T follicular helper cell (primary cell): ENCODE measurements at regions not wholly inside any gene's neighbourhood (a gene's known extent, or its start where the extent isn't known, plus 50 kb on each side); places are given as distances from the start of the nearest gene placed in this dataset.
"Not testable (repeated sequence)": the region's sequence is repeated elsewhere in the genome, so short reads cannot be mapped to it uniquely, and the experiment has no call there.

Experiments used
- DNase-seq: peaks from one replicate; pipeline ENCODE4 v3.0.0-alpha.2; 2020; ENCODE audit warnings: low read depth

DNA sequence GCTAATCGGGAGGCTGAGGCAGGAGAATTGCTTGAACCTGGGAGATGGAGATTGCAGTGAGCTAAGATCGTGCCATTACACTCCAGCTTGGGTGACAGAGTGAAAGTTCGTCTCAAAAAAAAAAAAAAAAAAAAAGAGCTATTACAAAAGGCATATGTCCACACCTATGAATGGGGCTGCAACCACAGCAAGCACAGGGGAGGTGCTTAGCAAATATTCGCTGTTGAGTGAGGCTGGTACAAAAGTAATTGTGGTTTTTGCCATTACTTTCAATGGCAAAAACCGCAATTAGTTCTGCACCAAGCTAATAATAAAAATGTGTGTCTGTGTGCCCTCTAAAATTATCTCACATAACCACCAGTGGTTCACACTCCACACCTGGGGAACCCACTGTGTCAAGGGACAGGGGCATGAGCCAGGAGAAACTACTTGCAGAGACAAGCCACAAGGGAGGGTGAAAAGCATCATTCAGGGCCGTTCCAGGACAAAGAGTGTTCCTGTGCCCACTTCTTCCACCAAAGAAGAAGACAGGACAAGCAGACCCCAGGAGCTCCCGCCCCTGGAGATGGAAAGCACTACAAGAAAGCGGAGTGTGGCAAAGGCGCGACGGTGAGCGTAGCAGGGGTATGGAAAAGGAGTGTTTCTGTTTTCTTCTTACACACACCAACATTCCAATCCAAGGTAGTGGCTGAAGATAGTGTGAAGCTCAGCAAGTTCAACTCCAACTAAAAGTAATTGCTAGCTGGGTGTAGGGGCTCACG, 84.4 kb upstream of the CNEP1R1 start:
- DNase-seq = no peak

DNA sequence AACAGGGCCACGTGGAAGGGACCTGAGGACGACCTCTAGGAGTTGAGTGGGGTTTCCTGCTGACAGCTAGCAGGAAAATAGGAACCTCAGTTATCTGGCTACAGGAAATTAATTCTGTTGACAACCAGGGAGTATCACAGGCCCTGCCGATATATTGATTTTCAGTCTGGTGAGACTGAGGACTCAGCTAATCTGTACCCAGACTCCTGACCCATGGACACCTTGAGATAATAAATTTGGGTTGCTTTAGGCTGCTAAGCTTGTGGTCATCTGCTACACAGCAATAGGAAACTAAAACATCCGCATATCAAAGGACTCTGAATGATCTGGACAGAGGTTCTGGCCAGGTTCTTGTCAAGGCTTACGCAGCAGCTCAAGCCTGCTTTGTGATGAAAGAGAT, 80.8 kb upstream of the CNEP1R1 start:
- DNase-seq = no peak

DNA sequence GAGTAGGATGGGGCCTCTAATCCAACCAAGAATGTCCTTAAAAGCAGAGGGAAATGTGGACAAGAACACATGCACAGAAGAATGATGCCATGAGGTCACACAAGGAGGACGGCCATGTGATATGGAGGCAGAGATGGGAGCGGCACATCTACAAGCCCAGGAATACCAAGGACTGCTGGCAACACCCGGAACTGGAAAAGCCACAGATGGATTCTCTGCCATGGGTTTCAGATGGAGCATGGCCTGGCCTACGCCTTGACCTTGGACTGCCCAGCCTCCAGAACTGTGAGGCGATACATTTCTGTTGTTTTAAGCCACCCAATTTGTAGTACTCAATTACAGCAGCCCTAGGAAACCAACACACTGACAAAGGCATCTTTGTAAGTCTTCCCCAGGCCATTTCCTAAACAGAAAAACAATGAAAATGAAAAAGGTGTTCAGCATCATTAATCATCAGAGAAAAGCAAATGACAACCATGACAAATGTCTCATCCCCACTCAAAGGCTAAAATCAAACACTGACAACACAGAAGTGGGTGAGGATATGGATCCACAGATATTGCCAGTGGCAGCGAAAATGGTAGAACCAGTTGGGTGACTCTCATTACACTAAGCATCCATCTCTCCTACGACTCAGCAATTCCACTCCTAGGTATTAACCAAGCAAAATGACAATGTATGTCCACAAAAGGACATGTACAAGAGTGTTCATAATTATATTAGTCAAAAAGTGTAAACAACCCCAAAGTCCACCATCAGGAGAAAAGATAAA, 76.9 kb upstream of the CNEP1R1 start:
- DNase-seq = no peak

DNA sequence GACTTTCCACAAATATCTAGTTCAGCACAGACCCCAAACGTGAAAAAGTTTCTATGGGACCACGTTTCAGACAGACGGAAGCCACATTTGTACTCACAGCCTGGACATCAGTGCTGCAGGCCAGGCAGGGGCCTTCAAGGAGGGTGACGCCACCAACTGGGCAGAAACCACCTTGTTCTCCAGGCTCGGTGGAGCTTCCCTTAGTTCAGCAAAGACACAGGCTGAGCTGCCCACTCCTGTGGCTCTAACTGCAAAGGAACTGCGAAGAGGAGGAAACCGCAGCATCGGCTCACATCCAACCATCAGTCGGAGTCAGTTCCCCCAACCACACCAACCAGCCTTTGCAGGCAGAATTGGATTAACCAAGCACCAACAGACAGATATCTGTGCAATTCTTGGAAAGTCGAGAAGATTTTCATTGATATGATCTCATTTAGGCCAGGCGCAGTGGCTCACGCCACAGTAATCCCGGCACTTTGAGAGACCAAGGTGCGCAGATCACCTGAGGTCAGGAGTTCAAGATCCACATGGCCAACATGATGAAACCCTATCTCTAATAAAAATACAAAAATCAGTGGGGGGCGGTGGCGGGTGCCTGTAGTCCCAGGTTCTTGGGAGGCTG, 73.3 kb upstream of the CNEP1R1 start:
- DNase-seq = no peak

DNA sequence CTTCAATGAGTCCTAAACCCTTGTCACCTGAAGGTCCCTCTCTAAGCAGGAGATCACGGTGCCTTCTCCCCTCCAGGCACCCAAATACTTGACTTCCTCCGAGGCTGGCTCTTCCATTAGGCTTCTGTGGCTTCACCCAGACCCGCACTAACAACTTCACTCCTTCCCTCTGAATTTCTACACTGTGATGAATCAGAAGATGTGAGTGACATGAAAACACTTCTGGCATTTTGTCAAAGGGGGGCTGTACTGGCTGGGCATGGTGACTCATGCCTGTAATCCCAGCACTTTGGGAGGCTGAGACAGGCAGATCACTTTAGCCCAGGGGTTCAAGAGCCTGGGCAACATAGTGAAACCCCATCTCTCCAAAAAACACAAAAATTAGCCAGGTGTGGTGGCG, 72.6 kb upstream of the CNEP1R1 start:
- DNase-seq = no peak

DNA sequence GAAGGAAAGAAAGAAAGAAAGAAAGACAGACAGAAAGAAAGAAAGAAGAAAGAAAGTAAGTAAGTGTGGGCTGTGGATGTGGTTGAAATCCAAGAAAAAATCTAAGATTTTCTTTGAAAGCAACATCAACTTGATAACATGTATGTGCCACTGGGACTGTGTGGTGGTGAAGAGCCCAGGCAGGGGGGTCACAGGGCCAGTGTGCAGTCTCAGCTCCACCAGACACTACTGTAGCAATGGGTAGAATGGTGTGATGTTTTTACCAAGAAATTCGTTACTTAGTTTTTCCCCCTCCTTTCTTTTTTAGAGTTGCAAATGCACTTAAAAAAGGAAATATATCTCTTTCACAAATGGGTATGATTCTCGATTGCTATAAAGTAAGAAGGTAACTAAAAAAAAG, 71.9 kb upstream of the CNEP1R1 start:
- no peak for DNase-seq

DNA sequence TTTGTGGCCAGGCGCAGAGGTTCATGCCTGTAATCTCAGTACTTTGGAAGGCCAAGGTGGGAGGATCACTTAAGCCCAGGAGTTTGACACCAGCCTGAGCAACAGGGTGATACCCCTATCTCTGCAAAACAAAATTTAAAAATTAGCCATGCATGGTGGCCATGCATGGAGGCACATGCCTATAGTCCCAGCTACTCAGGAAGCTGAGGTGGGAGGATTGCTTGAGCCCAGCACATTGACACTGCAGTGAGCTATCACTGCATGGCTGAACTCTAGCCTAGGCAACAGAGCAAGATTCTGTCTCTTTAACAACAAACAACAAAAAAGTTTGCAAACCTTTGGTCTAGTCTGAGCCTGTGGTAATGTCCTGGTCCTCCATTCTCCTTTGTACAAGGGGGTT, 69.2 kb upstream of the CNEP1R1 start:
- DNase-seq = no peak

DNA sequence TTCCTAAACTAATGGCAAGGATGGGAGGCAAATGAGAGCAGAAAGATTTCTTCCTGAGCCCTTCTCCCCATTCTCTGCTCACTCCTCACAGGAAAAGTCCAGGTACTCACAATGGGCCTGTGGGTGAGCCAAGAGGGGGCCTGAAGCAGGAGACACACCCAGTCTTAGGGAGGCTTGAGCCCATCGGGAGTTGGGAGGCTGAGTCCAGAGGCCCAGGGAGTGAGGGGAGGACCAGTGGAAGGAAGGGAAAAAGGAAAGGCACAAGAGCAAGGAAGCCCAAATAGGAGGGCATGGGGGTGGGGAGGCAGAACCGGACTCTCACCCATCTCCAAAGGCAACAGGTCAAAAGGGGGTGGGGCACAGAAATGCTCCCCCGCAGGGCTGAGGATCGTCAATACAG, 68.1 kb upstream of the CNEP1R1 start:
- DNase-seq = no peak

DNA sequence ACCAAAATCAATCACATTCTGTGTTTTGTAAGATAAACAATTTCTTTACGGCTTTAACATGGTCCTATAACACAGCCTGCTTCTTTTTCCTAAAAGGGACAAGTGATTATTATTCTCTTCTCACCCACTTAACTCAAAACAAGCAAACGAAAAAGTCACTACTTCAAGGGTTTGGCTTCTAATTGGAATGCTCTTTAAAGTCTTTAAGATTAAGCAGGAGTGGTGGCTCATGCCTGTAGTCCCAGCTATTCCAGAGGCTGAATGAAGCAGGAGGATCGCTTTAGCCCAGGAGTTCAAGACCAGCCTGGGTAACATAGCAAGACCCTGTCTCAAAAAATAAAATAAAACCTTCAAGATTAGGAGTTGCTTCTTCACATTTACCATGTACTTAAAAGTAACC, 66.6 kb upstream of the CNEP1R1 start:
- DNase-seq = no peak

DNA sequence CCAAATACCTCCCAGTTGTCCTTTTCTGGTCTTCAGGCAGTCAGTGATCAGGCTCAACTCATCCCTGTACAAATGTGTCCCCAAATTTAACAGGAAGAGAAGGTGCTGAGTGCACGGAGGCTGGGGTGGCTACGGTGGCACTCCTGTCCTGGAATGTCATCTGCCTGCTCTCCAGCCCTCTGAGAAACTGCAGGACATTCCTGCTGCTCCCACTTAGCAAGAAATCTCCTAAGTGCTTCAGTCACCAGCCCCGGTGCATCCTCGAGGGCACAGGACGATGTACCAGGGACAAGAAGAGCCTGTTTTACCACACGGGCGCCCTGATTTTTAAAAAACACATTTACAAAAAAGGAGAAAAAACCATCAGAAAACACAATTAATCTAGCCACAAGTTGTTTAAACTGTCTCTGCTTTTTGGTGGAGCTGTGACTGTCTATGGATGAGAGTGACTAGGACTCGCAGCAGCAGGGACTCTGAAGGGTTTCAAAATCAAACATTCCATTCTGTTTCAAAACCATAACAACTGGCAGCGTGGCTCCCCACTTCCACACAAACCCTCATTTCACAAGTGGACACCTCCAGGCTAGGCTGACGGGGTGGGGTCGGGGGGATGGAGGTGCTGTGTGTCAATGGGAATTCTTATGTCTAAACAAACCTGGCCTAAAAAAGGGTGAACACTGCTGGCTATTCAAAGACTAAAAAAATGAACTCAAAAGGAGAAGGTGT, 65.3 kb upstream of the CNEP1R1 start:
- DNase-seq = no peak

DNA sequence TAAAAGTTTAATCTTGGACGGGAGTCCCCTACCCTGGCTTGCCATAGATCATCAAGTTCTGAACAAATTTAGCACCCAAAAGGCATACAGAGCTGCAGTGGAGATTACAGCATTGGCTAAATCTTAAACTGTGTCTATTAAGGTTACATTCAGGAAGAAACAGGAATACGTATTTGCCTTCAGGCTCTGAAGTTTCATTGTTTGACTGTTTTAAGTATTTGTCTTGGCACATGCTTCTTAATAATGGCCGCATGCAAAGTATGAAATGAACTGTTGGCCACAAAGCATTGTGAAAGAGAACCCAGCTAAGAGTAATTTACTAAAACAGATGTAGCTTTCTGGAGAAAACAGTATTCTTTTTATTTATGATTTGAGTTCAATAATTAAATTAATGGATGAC, 63.9 kb upstream of the CNEP1R1 start:
- no peak for DNase-seq

DNA sequence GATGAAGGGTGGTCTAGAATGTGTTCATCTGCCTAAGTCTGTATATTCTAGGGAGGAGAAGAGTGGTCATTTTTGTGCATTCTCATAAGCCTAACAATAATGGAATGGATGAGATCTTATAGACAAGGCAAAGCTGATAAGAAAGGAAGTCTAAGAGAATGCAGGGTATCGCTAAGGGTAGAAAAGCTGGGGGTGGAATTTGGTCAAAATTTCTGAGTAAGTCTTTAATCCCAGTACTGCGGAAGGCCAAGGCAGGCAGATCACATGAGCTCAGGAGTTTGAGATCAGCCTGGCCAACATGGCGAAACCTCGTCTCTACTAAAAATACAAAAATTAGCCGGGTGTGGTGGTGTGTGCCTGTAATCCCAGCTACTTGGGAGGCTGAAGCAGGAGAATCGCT, 62.5 kb upstream of the CNEP1R1 start:
- DNase-seq = not testable (repeated sequence)

DNA sequence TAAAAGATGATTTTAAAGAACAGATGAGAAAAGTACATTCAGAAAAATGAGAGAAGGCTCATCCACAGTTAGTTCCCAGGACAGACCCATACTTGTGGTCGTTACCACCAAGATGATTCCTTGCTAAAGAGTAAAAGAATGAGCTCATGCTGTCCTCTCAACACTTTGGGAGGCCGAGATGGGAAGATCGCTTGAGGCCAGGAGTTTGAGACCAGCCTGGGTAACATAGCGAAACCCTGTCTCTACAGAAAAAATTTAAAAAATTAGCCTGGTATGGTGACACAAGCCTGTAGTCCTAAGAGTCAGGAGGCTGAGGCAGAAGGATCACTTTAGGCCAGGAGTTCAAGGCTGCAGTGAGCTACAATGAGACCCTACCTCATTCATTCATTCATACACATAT, 60.7 kb upstream of the CNEP1R1 start:
- no peak for DNase-seq

DNA sequence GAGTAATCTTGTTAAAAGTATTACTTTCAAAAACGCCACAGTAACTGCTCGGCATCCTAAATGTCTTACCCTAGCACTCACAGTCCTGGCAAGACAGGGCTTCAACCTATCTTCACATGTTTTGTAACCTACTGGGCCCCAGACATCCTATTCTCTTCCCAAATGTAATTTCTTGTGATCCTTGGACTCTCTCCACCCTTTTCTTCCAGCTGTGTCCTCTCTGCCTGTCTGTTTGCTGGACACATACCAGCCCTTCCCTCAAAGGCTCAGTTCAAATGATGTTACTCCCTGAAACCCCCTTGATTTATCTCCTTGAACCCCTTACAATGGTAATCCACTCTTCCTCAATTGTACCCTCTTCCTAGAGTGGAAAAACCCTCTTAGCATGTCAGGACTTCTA, 60.1 kb upstream of the CNEP1R1 start:
- DNase-seq = no peak

DNA sequence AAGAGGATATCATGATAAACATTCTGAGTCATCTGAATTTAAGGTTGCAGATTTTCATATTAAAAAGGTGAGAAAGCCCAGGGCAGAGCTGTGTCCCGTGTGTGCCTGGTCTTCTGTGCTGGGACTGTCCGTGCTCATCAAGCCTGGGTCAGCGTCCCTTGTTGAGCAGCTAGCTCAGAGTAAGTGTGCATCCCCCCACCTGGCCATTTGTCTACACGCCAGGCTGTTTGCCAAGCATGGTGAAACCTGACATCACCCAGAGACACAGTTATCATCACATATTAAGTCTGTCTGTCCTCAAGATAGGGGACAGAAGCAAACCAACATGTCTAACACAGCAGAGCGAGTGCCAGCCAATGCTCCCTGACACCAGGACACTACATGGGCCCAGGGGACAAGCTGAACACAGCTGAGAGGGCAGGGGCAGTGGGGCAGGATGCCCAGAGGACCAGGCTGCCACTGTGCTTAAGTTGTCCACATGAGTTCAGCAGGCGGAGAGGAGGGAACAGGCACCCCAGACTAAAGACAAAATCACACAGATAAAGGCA, 57.9 kb upstream of the CNEP1R1 start:
- no peak for DNase-seq

DNA sequence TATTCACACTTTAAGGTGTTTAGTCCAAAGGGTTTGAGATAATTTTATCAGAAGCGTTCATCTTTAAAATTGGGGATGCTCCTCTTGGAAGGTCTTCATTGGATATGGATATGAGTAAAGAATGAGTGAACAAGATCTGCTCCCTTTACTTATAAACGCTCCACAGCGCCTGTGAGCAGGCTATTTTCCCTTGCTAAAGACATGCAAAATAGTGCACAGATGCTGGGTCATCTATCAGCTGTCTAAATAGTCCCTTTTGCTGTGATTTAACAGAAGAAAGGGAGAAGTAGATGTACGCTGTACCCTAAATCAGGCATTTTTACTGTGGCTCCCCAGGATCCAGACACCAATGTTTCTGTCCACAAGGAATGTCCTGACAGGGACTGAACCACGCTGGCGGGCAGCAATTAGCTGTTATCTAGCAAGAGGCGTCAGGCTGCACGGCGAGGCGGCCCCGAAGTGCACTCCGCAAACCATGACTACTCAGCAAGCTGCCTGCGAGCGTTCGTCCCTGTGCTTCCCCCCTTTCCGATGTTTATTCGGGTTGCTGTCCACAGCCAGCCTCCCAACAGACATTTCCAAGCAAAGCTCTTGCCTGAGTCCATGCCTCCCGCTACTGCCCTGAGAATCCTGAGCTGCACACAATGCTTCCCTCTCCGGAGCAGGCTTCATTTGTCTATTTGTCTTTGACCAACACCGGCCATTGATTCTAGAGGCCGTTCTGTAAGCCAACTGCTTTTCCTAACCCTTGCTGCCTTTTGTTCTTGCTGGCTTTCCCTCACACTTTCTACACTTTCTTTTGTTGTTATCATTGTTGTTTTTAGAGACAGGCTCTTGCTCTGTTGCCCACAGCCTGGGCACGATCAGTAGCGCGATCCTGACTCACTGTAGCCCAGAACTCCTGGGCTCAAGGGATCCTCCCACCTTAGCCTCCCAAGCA, 55.7 kb upstream of the CNEP1R1 start:
- DNase-seq = no peak

DNA sequence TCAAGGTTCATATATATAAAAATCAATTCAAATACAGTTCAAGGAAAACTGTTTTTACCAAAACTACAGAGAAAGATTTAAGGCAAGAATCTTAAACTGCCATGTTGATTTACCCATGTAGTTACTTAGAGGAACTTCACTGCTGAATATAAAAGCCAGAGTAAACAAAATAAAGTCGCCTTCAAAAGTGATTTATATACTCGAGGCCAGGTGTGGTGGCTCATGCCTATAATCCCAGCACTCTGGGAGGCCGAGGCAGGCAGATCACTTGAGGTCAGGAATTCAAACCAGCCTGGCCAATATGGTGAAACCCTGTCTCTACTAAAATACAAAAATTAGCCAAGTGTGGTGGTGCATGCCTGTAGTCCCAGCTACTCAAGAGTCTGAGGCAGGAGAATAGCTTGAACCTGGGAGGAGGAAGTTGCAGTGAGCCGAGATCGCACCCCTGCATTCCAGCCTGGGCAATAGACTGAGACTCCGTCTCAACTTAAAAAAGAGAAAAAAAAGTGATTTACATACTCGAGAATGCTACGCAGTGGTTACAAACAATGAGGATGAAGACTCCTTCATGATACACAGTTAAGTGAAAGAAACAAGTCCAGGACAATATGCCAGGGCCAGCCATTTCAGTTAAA, 54.1 kb upstream of the CNEP1R1 start:
- DNase-seq = no peak

DNA sequence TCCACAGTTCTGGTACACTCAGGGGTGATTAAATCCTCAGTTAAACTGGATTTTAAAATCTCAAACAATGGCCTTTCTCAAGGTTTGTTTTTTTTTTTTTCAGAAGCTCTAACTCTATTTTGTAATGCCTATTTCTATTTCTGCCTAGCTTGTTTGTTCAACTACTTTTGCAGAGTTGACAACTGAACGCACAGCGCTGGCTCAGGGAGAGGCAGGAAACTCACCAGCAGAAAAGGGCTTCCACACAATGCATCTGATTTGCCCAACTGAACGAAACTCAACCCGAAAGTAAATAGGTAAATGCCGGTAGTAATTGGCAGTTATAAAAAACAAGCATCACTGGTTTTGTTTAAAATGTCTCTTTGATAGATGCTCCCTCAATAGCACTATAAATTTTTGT, 52.7 kb upstream of the CNEP1R1 start:
- DNase-seq = no peak

DNA sequence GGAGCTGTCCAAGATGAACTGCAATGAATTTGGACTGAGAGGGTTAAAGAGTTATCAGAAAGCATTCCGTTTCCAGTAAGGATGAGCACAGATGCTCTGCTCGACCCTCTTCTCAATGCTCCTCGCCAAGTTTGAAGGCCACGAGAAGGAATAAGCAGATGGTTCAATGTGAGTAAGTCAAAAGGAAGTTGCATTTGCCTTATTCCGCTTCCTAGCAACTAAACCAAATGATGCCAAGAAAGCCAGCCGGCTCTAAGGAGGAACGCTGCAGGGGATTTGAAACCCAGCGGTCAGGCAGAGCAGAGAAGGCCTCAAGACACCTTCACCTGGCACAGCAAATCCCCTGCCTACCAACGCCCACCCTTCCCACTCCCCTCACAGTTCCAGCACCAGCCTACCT, 52.1 kb upstream of the CNEP1R1 start:
- no peak for DNase-seq
